Mammary epithelial cell (primary cell): ENCODE measurements at regions not wholly inside any gene's neighbourhood (a gene's known extent, or its start where the extent isn't known, plus 50 kb on each side); places are given as distances from the start of the nearest gene placed in this dataset.
"Not testable (repeated sequence)": the region's sequence is repeated elsewhere in the genome, so short reads cannot be mapped to it uniquely, and the experiment has no call there.

Experiments
- CTCF ChIP-seq, 2 donors: IDR thresholded peaks in 1 of 2; conservative IDR thresholded peaks in 1 of 2; 2 replicates each; pipeline ENCODE4 v1.5.1; 2011 to 2012; ENCODE audit warnings: inconsistent platforms in 2 of 2, low read length in 2 of 2, mild to moderate bottlenecking in 2 of 2, control low read depth in 1 of 2, low read depth in 1 of 2; ENCODE audit not compliant: insufficient read depth in 1 of 2; ENCODE audit errors: extremely low read depth in 1 of 2
- EZH2 ChIP-seq: IDR thresholded peaks from 2 replicates; pipeline ENCODE4 v1.6.1; 2012; ENCODE audit warnings: low read length, inconsistent platforms, borderline replicate concordance

GRCh38 chr4:49510238-49510637 is 524.2 kb downstream of the CWH43 start:
- TF ChIP-seq CTCF (conservative IDR thresholded peaks at IDR 0.05 in 1 of 2, IDR thresholded peaks at IDR 0.05 in 1 of 2; ENCODE audit: extremely low read depth in 1 of 2, insufficient read depth in 1 of 2, low read depth in 1 of 2, low read length in 2 of 2); EZH2: not testable (repeated sequence)
